GM03348 (cell line): ENCODE measurements at regions not wholly inside any gene's neighbourhood (a gene's known extent, or its start where the extent isn't known, plus 50 kb on each side); places are given as distances from the start of the nearest gene placed in this dataset.

Experiments used
- DNase-seq: peaks from one replicate; pipeline ENCODE4 v3.0.0; 2012; ENCODE audit warnings: low spot score

- DNase-seq: no peak
Measured at GRCh38 chr14:62280366-62280765, 518.1 kb downstream of the SNAPC1 start.

- no peak for DNase-seq
Measured at GRCh38 chr14:62283837-62284236, 521.6 kb downstream of the SNAPC1 start.

- DNase-seq: no peak
Measured at GRCh38 chr14:62289471-62289870, 527.3 kb downstream of the SNAPC1 start.

- DNase-seq: no peak
Measured at GRCh38 chr14:62301080-62301479, 538.9 kb downstream of the SNAPC1 start.

GRCh38 chr14:62301911-62302310, 539.7 kb downstream of the SNAPC1 start:
- no peak for DNase-seq

GRCh38 chr14:62303437-62303836, 541.2 kb downstream of the SNAPC1 start:
- DNase-seq: no peak

GRCh38 chr14:62304257-62304656, 542.0 kb downstream of the SNAPC1 start:
- DNase-seq: no peak

- DNase-seq: no peak
Measured at GRCh38 chr14:62307844-62308243, 545.6 kb downstream of the SNAPC1 start.

GRCh38 chr14:62308316-62308715, 546.1 kb downstream of the SNAPC1 start:
- DNase-seq: no peak

- DNase-seq: no peak
Measured at GRCh38 chr14:62308891-62309290, 546.7 kb downstream of the SNAPC1 start.

GRCh38 chr14:62313212-62313611, 551.0 kb downstream of the SNAPC1 start:
- DNase-seq: no peak

GRCh38 chr14:62314221-62314620, 552.0 kb downstream of the SNAPC1 start:
- no peak for DNase-seq

GRCh38 chr14:62314871-62315270, 552.7 kb downstream of the SNAPC1 start:
- DNase-seq: no peak

- DNase-seq: no peak
Measured at GRCh38 chr14:62315631-62316030, 553.4 kb downstream of the SNAPC1 start.

- DNase-seq: no peak
Measured at GRCh38 chr14:62322216-62322615, 560.0 kb downstream of the SNAPC1 start.

GRCh38 chr14:62329427-62329826, 567.2 kb downstream of the SNAPC1 start:
- no peak for DNase-seq

- DNase-seq: no peak
Measured at GRCh38 chr14:62347562-62348011, 585.4 kb downstream of the SNAPC1 start.

- DNase-seq: no peak
Measured at GRCh38 chr14:62357362-62357761, 595.1 kb downstream of the SNAPC1 start.

GRCh38 chr14:62364161-62364560, 601.9 kb downstream of the SNAPC1 start:
- no peak for DNase-seq

GRCh38 chr14:62364800-62365280, 602.6 kb downstream of the SNAPC1 start:
- DNase-seq: no peak

- no peak for DNase-seq
Measured at GRCh38 chr14:62369919-62370560, 607.8 kb downstream of the SNAPC1 start.

- no peak for DNase-seq
Measured at GRCh38 chr14:62373944-62374343, 611.7 kb downstream of the SNAPC1 start.

- no peak for DNase-seq
Measured at GRCh38 chr14:62378057-62378456, 615.8 kb downstream of the SNAPC1 start.
